SK-N-SH treated with all-trans-retinoic acid at 6 μM for 48 hours (cell line): ENCODE measurements at regions not wholly inside any gene's neighbourhood (a gene's known extent, or its start where the extent isn't known, plus 50 kb on each side); places are given as distances from the start of the nearest gene placed in this dataset.

Source experiments
- ATAC-seq: fragments of 200-7000 bp; cut with Tn5 transposase; 3 replicates; pipeline ENCODE4 v1.9.1; 2020; ENCODE audit warnings: mild to moderate bottlenecking, moderate library complexity
- ARNTL ChIP-seq: fragments of 450-650 bp; formaldehyde crosslinking; IDR thresholded peaks from 2 replicates; pipeline ENCODE4 v1.5.0; 2020; ENCODE audit warnings: low read depth, mild to moderate bottlenecking, moderate library complexity, borderline replicate concordance
- BACH2 ChIP-seq: fragments of 250-450 bp; sonication (Bioruptor Pico); IDR thresholded peaks from 2 replicates; pipeline ENCODE4 v1.9.0; 2021; ENCODE audit warnings: mild to moderate bottlenecking, borderline replicate concordance
- CSDC2 ChIP-seq: fragments of 250-450 bp; sonication (Bioruptor Pico); IDR thresholded peaks from 2 replicates; pipeline ENCODE4 v1.5.0; 2020; ENCODE audit warnings: mild to moderate bottlenecking, moderate library complexity
- CSRNP3 ChIP-seq: fragments of 250-450 bp; sonication (Bioruptor Pico); IDR thresholded peaks from 2 replicates; pipeline ENCODE4 v1.5.1; 2021; ENCODE audit warnings: mild to moderate bottlenecking, moderate library complexity
- ESRRG ChIP-seq: fragments of 250-450 bp; sonication (Bioruptor Pico); IDR thresholded peaks from 2 replicates; pipeline ENCODE4 v1.6.1; 2021; ENCODE audit warnings: mild to moderate bottlenecking
- GLIS3 ChIP-seq: fragments of 250-450 bp; sonication (Bioruptor Pico); IDR thresholded peaks from 2 replicates; pipeline ENCODE4 v1.5.0; 2020; ENCODE audit warnings: mild to moderate bottlenecking, moderate library complexity
- ISL1 ChIP-seq: fragments of 250-450 bp; sonication (Bioruptor Pico); IDR thresholded peaks from 2 replicates; pipeline ENCODE4 v2.1.2; 2022; ENCODE audit warnings: mild to moderate bottlenecking, moderate library complexity
- OSR1 ChIP-seq: fragments of 250-450 bp; sonication (Bioruptor Pico); IDR thresholded peaks from 2 replicates; pipeline ENCODE4 v1.8.0; 2022; ENCODE audit warnings: moderate library complexity, mild to moderate bottlenecking, inconsistent platforms
- POU6F1 ChIP-seq: fragments of 250-450 bp; sonication (Bioruptor Pico); IDR thresholded peaks from 2 replicates; pipeline ENCODE4 v1.8.0; 2021; ENCODE audit warnings: low read depth, mild to moderate bottlenecking, moderate library complexity, borderline replicate concordance
- RARB ChIP-seq: fragments of 250-450 bp; sonication (Bioruptor Pico); IDR thresholded peaks from 2 replicates; pipeline ENCODE4 v1.8.0; 2021; ENCODE audit warnings: mild to moderate bottlenecking, moderate library complexity
- SNAI2 ChIP-seq: fragments of 250-450 bp; sonication (Bioruptor Pico); IDR thresholded peaks from 2 replicates; pipeline ENCODE4 v1.5.0; 2020; ENCODE audit warnings: mild to moderate bottlenecking, moderate library complexity
- TCF4 ChIP-seq: fragments of 250-450 bp; sonication (Bioruptor Pico); IDR thresholded peaks from 2 replicates; pipeline ENCODE4 v1.8.0; 2021; ENCODE audit warnings: mild to moderate bottlenecking, moderate library complexity, borderline replicate concordance
- TOX ChIP-seq: fragments of 250-450 bp; sonication (Bioruptor Pico); IDR thresholded peaks from 2 replicates; pipeline ENCODE4 v1.8.0; 2021; ENCODE audit warnings: mild to moderate bottlenecking, moderate library complexity, borderline replicate concordance
- TSHZ2 ChIP-seq: fragments of 250-450 bp; sonication (Bioruptor Pico); IDR thresholded peaks from 2 replicates; pipeline ENCODE4 v1.5.0; 2020; ENCODE audit warnings: mild to moderate bottlenecking, moderate library complexity
- ZC3H10 ChIP-seq: fragments of 250-450 bp; sonication (Bioruptor Pico); IDR thresholded peaks from 2 replicates; pipeline ENCODE4 v1.5.1; 2021; ENCODE audit warnings: mild to moderate bottlenecking, moderate library complexity
- ZFP3 ChIP-seq: fragments of 250-450 bp; sonication (Bioruptor Pico); IDR thresholded peaks from 2 replicates; pipeline ENCODE4 v1.5.0; 2020; ENCODE audit warnings: mild to moderate bottlenecking, moderate library complexity
- ZFP30 ChIP-seq: fragments of 450-650 bp; formaldehyde crosslinking; IDR thresholded peaks from 2 replicates; pipeline ENCODE4 v1.5.0; 2022; ENCODE audit warnings: mild to moderate bottlenecking, moderate library complexity
- ZNF565 ChIP-seq: fragments of 450-650 bp; formaldehyde crosslinking; conservative IDR thresholded peaks from 2 replicates; pipeline ENCODE4 v1.5.0; 2020; ENCODE audit warnings: low read depth, mild to moderate bottlenecking, moderate library complexity
- ZNF70 ChIP-seq: fragments of 450-650 bp; formaldehyde crosslinking; IDR thresholded peaks from 2 replicates; pipeline ENCODE4 v1.5.0; 2020; ENCODE audit warnings: mild to moderate bottlenecking, moderate library complexity
- TF ChIP-seq, protein P1 (sequence below): fragments of 250-450 bp; sonication (Bioruptor Pico); IDR thresholded peaks from 2 replicates; pipeline ENCODE4 v1.8.0; 2020; ENCODE audit warnings: mild to moderate bottlenecking, moderate library complexity, borderline replicate concordance
- TF ChIP-seq, protein P2 (sequence below): fragments of 250-450 bp; sonication (Bioruptor Pico); IDR thresholded peaks from 2 replicates; pipeline ENCODE4 v1.5.1; 2020; ENCODE audit warnings: low read depth, mild to moderate bottlenecking, moderate library complexity

DNA sequence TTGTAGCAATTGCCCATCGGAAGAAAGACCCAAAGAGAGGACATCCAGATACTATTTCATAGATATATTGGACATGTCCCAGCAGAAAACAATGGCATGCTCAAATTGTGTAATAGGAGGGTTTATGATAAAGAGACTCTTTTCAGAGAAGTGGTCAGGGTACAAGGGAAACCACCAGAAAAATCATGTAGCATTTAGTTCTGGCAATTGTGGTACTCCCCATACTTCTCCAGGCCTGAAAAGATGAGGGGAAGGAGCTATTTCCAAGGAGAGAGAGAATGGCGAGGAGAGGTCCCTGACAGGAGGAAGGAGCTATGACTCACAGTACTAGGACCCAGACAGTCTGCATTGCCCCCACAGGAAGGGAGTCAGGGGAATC lies 68.4 kb upstream of the ADO start:
- ATAC-seq, result no peak
- TF ChIP-seq ESRRG (no peak), TOX (CRISPR knock-in tag) (no peak)

DNA sequence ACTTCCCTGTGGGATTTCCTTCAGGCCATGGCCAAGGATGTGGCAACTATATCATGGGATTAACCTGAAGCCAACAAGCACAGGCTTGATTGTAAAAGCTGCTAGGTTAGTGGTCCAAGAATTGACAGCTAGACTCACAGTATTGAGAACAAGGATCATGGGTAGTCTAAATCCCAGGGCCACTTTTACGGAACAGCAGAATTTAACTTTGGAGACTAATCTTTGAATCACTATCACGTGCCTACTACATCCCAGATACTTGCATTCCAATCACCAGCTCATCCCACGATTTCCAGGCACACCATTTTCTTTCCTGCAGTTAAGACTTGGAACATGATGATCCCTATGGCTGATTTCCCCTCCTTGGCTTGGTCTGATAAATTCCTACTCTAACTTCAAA lies 65.6 kb upstream of the ADO start:
- TF ChIP-seq RARB (no peak), ISL1 (CRISPR knock-in tag) (no peak), ZC3H10 (CRISPR knock-in tag) (no peak)
- TF ChIP-seq, protein P1, sequence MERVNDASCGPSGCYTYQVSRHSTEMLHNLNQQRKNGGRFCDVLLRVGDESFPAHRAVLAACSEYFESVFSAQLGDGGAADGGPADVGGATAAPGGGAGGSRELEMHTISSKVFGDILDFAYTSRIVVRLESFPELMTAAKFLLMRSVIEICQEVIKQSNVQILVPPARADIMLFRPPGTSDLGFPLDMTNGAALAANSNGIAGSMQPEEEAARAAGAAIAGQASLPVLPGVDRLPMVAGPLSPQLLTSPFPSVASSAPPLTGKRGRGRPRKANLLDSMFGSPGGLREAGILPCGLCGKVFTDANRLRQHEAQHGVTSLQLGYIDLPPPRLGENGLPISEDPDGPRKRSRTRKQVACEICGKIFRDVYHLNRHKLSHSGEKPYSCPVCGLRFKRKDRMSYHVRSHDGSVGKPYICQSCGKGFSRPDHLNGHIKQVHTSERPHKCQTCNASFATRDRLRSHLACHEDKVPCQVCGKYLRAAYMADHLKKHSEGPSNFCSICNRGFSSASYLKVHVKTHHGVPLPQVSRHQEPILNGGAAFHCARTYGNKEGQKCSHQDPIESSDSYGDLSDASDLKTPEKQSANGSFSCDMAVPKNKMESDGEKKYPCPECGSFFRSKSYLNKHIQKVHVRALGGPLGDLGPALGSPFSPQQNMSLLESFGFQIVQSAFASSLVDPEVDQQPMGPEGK (CRISPR knock-in tag), result no peak
- no peak; the same call in 2 of the 3 replicates for ATAC-seq

DNA sequence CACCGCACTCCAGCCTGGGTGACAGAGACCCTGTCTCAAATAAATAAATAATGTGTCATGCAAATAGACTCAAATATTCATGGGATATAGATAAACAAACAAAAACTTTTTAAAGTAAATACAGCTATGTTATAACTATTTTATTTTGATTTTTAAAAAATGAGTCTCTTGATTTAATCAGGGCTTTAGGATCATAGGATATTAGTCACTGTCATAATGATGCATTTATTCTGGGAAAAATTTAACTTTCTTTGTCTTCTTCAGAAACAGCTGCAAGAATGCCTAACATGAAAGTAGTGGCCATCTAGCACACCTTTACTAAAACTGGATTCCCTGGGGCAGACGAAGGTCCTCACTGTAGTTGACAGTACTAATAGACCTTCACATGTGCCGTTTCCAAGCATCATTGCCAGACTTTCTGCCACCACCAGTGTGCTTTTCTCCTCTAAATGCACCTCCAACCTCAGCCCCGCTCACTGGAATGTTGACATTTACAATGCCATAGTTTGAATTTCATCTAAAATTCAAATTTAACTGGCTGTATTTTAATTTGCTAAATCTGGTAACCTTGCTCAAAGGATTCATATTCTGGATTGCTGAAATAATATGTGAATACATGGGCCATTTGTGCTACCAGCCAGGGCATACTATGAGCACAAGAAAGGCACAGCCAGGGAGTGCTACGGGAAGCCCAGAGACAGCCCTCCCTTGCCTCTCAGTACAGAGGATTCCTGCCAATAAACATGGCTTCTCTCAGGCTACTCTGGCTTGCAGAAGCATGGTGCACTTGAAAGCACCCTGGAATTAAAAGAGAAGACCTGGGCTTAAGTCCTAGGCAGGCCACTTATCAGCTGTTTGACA lies 63.4 kb upstream of the ADO start:
- ATAC-seq, result no peak
- TF ChIP-seq, protein P1 (CRISPR knock-in tag), result no peak
- TF ChIP-seq ESRRG (no peak), TCF4 (CRISPR knock-in tag) (no peak), ZFP30 (CRISPR knock-in tag) (no peak), OSR1 (CRISPR knock-in tag) (no peak), ARNTL (CRISPR knock-in tag) (no peak), GLIS3 (no peak), BACH2 (no peak), CSRNP3 (no peak)

GRCh38 chr10:62741996-62742395 lies 62.5 kb upstream of the ADO start:
- no peak for TF ChIP-seq ZFP3 (CRISPR knock-in tag)
- TF ChIP-seq TSHZ2 (CRISPR knock-in tag), result no peak
- no peak for TF ChIP-seq ZNF70 (CRISPR knock-in tag)
- TF ChIP-seq OSR1 (CRISPR knock-in tag), result no peak
- no peak for TF ChIP-seq ZFP30 (CRISPR knock-in tag)
- TF ChIP-seq, protein P1 (CRISPR knock-in tag), result no peak
- no peak for TF ChIP-seq GLIS3
- no peak for TF ChIP-seq TOX (CRISPR knock-in tag)
- TF ChIP-seq, protein P2, sequence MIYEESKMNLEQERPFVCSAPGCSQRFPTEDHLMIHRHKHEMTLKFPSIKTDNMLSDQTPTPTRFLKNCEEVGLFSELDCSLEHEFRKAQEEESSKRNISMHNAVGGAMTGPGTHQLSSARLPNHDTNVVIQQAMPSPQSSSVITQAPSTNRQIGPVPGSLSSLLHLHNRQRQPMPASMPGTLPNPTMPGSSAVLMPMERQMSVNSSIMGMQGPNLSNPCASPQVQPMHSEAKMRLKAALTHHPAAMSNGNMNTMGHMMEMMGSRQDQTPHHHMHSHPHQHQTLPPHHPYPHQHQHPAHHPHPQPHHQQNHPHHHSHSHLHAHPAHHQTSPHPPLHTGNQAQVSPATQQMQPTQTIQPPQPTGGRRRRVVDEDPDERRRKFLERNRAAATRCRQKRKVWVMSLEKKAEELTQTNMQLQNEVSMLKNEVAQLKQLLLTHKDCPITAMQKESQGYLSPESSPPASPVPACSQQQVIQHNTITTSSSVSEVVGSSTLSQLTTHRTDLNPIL, result no peak
- TF ChIP-seq ISL1 (CRISPR knock-in tag), result no peak
- no peak for TF ChIP-seq POU6F1
- TF ChIP-seq ARNTL (CRISPR knock-in tag), result no peak
- TF ChIP-seq CSDC2, result no peak
- TF ChIP-seq ZNF565 (CRISPR knock-in tag), result no peak
- TF ChIP-seq SNAI2 (CRISPR knock-in tag), result no peak
- TF ChIP-seq RARB, result no peak
- no peak for ATAC-seq
